GM23248 (cell line): ENCODE measurements at regions not wholly inside any gene's neighbourhood (a gene's known extent, or its start where the extent isn't known, plus 50 kb on each side); places are given as distances from the start of the nearest gene placed in this dataset.

Experiments
- DNase-seq: peaks from one replicate; pipeline ENCODE4 v3.0.0-alpha.2; 2015
- H2AFZ ChIP-seq: fragments of 200-600 bp; sonication (generic); 2 replicates; pipeline ENCODE4 v1.6.1; 2016; ENCODE audit warnings: antibody characterized with exemption
- H3F3A ChIP-seq: fragments of 200-600 bp; sonication (generic); 2 replicates; pipeline ENCODE4 v1.6.1; 2016; ENCODE audit warnings: mild to moderate bottlenecking, antibody characterized with exemption, mixed run types; ENCODE audit not compliant: insufficient read depth
- H3K27ac ChIP-seq: fragments of 200-600 bp; sonication (generic); 2 replicates; pipeline ENCODE4 v1.5.1; 2016; ENCODE audit warnings: mild to moderate bottlenecking
- H3K27me3 ChIP-seq: fragments of 200-600 bp; sonication (generic); replicated peaks from 2 replicates; pipeline ENCODE4 v1.6.1; 2016; ENCODE audit warnings: mild to moderate bottlenecking; ENCODE audit not compliant: insufficient read depth
- H3K36me3 ChIP-seq: fragments of 200-600 bp; sonication (generic); 2 replicates; pipeline ENCODE4 v1.6.1; 2016; ENCODE audit warnings: low read depth, mild to moderate bottlenecking
- H3K4me1 ChIP-seq: fragments of 200-600 bp; sonication (generic); 2 replicates; pipeline ENCODE4 v1.6.1; 2016; ENCODE audit warnings: mild to moderate bottlenecking; ENCODE audit not compliant: insufficient read depth
- H3K4me2 ChIP-seq: fragments of 200-600 bp; sonication (generic); one replicate; pipeline ENCODE4 v1.6.1; 2016; ENCODE audit warnings: mild to moderate bottlenecking; ENCODE audit not compliant: unreplicated experiment
- H3K4me3 ChIP-seq: fragments of 200-600 bp; sonication (generic); 2 replicates; pipeline ENCODE4 v1.5.1; 2016; ENCODE audit warnings: mild to moderate bottlenecking
- H3K79me2 ChIP-seq: fragments of 200-600 bp; sonication (generic); 2 replicates; pipeline ENCODE4 v1.6.1; 2016; ENCODE audit warnings: mild to moderate bottlenecking; ENCODE audit not compliant: insufficient read depth
- H3K9ac ChIP-seq: fragments of 200-600 bp; sonication (generic); 2 replicates; pipeline ENCODE4 v1.6.1; 2016; ENCODE audit warnings: mild to moderate bottlenecking
- H3K9me2 ChIP-seq: fragments of 200-600 bp; sonication (generic); 2 replicates; pipeline ENCODE4 v1.6.1; 2016; ENCODE audit warnings: mixed run types, mild to moderate bottlenecking, moderate library complexity; ENCODE audit not compliant: insufficient read depth
- H3K9me3 ChIP-seq: fragments of 200-600 bp; sonication (generic); one replicate; pipeline ENCODE4 v1.6.1; 2017; ENCODE audit warnings: low read depth
- H4K20me1 ChIP-seq: fragments of 200-600 bp; sonication (generic); 2 replicates; pipeline ENCODE4 v1.6.0; 2016; ENCODE audit not compliant: insufficient read depth
- EZH2 ChIP-seq: fragments of 200-600 bp; sonication (generic); IDR thresholded peaks from 2 replicates; pipeline ENCODE4 v1.6.1; 2018; ENCODE audit warnings: antibody characterized with exemption, mild to moderate bottlenecking; ENCODE audit not compliant: insufficient read depth, poor library complexity, severe bottlenecking
- EZH2phosphoT487 ChIP-seq: fragments of 200-600 bp; sonication (generic); IDR thresholded peaks from 2 replicates; pipeline ENCODE4 v1.6.1; 2018; ENCODE audit warnings: antibody characterized with exemption, moderate library complexity, mild to moderate bottlenecking, low read depth; ENCODE audit not compliant: insufficient read depth
- WGBS, 2 experiments: methylation state at CpG; one replicate each; pipeline ENCODE4 v1.1.6; 2015 to 2017; ENCODE audit warnings: low lambda C conversion rate in 2 of 2, low coverage in 1 of 2; ENCODE audit errors: missing lambda C conversion rate in 2 of 2; 5-methylcytosine and 5-hydroxymethylcytosine counted together
- in situ Hi-C: fragments of 300-500 bp; cut with MboI; formaldehyde crosslinking; loops from 2 replicates; pipeline ENCODE4 v1.15.0; 2020

DNA sequence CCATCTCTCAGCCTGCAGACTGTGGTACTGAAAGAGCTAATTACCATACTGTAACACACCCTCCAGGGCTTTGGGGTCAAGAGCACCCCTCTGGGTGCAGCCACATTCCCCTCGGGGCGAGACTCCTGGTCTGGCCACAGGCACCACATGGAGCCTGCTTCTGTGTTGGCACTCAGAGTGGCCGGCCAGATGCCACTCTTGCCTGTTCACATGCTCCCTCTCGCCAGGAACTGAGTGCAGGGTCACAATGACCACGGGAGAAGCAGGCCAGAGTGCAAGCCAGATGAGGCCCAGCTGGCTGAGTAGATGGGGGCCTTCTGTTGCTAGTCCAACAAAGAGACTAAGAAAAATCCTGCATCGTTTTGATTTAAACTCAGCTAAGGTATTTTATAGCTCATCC lies 864.0 kb downstream of the KCNT2 start:
- peaks cover 12% of the 10 kb centered on the region for H3F3A ChIP-seq
- 61 to 72% methylated on average over 6 of the region's 6 CpGs for WGBS, 2 experiments

DNA sequence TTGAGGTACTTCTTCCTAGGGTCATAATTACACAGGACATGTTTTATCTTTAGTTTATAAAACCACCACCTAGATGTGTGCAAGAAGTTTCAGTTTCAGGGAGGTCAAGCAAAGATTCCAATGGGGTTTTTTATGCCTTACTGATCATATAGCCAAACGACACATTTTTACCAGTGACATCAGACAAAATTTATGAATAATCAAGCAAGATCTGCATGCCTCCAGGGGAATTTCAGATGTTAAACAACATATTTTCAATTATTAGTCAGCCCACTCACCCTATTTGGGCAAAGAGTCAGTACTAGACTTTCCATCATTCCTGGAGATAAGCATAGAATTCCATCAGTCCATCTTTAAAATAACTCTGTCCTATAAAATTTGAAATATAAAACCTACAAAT lies 867.4 kb downstream of the KCNT2 start:
- H3K9ac ChIP-seq = no peak overlapping the region
- TF ChIP-seq EZH2phosphoT487 (no peak), EZH2 (no peak)
- no peak overlapping the region for H3K4me3 ChIP-seq
- H3K36me3 ChIP-seq = no peaks in the 10 kb centered on the region
- 10 to 12% methylated on average over 1 of the region's 1 CpG for WGBS, 2 experiments
- peaks cover 32% of the 10 kb centered on the region for H3K4me1 ChIP-seq
- no peaks in the 10 kb centered on the region for H3K27me3 ChIP-seq
- DNase-seq = peak; percentile 52
- H3K4me2 ChIP-seq = peak overlapping the region; percentile 51
- no peaks in the 10 kb centered on the region for H3K79me2 ChIP-seq
- no peaks in the 10 kb centered on the region for H3K9me2 ChIP-seq
- no peaks in the 10 kb centered on the region for H3K9me3 ChIP-seq
- H4K20me1 ChIP-seq = no peaks in the 10 kb centered on the region
- in situ Hi-C loops = no loop called here
- peaks cover 15% of the 10 kb centered on the region for H3F3A ChIP-seq
- H2AFZ ChIP-seq = 0 out of 2 replicates have a peak overlapping the region, but pooled peaks have one; percentile 5
- no peak overlapping the region for H3K27ac ChIP-seq

More for the DNA sequence above, 864.0 kb downstream of the KCNT2 start:
- Histone ChIP-seq H3K9me3 (no peaks in the 10 kb centered on the region), H3K36me3 (no peaks in the 10 kb centered on the region), H3K27me3 (no peaks in the 10 kb centered on the region), H3K4me3 (no peak overlapping the region), H3K9ac (no peak overlapping the region), H3K27ac (no peak overlapping the region), H3K79me2 (no peaks in the 10 kb centered on the region), H2AFZ (no peak overlapping the region), H3K4me2 (no peak overlapping the region), H4K20me1 (no peaks in the 10 kb centered on the region), H3K9me2 (no peaks in the 10 kb centered on the region), H3K4me1 (peaks cover 24% of the 10 kb centered on the region)
- no peak for DNase-seq
- TF ChIP-seq EZH2phosphoT487 (no peak), EZH2 (no peak)
- in situ Hi-C loops = no loop called here

DNA sequence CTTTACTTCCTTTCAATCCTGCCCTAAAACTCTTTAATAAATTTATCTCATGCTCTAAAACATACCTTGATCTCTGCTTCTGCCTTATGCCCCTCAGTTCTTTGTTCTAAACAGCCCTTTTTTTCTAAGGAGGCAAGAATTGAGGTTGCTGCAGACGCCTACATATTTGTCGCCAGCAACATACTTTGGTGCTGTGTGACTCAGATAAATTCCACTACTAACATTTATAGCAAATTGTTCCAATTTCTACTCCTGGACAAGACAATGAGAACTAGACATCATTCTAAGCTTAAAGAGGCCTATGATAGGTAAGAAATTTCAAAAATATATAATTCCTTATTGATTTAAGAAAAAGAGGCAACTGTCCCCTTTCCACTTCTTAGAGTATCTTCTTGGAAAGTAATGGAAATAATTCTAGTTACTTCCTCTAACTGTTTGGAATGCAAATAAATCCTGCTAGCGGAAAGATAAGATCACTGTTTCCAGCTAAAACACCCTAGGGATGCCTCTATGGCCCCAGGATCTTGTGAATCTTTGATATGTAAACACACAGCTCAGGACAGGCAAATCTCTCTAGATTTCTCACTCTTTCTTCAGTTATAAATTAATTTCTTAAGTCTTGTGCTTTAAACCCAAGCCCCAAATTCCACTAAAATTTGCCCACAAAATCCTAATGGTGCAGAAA lies 869.1 kb downstream of the KCNT2 start:
- Histone ChIP-seq H4K20me1 (no peaks in the 10 kb centered on the region), H3K4me3 (no peak overlapping the region), H3K79me2 (no peaks in the 10 kb centered on the region), H3K9ac (no peak overlapping the region), H3K36me3 (no peaks in the 10 kb centered on the region), H3K9me3 (no peaks in the 10 kb centered on the region), H3K27me3 (no peaks in the 10 kb centered on the region), H3K9me2 (no peaks in the 10 kb centered on the region), H3K4me2 (peak overlapping the region; percentile 28), H3K4me1 (peaks cover 32% of the 10 kb centered on the region), H3F3A (peaks cover 15% of the 10 kb centered on the region), H2AFZ (0 out of 2 replicates have a peak overlapping the region, but pooled peaks have one; percentile 15), H3K27ac (peak overlapping the region; percentile 36; the same call in 1 of the 2 replicates)
- 38 to 40% methylated on average over 3 of the region's 3 CpGs for WGBS, 2 experiments
- in situ Hi-C loops = no loop called here
- no peak for TF ChIP-seq EZH2phosphoT487
- TF ChIP-seq EZH2 = no peak
- DNase-seq = peak; percentile 62

DNA sequence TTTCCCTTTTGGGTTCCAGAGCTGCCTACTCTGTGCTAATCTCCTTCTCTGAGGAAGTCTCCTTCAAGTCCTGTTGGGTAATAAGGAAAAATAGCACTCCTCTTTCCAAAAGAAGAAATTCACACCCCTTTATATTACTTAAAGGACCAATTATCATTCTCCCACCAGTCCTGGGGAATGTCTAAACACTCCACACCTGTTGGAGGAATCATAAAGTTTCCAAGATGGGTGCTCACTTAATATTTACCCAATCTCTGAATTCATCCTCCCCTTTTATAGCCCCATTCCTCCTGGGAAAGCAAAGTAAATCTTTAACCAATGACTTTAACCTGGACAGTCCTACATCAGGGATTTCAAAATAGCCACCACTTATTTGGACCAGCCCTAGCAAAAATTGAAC lies 873.1 kb downstream of the KCNT2 start:
- H3K9me2 ChIP-seq = no peaks in the 10 kb centered on the region
- no peak overlapping the region for H3K4me3 ChIP-seq
- H3F3A ChIP-seq = peaks cover 9% of the 10 kb centered on the region
- no peak overlapping the region for H3K9ac ChIP-seq
- no peaks in the 10 kb centered on the region for H3K9me3 ChIP-seq
- no peaks in the 10 kb centered on the region for H4K20me1 ChIP-seq
- no peak overlapping the region for H3K27ac ChIP-seq
- TF ChIP-seq EZH2phosphoT487 = no peak
- TF ChIP-seq EZH2 = no peak
- no peak overlapping the region for H3K4me2 ChIP-seq
- in situ Hi-C loops = no loop called here
- H3K36me3 ChIP-seq = no peaks in the 10 kb centered on the region
- DNase-seq = no peak
- H3K4me1 ChIP-seq = peaks cover 16% of the 10 kb centered on the region
- no peak overlapping the region for H2AFZ ChIP-seq
- no peaks in the 10 kb centered on the region for H3K27me3 ChIP-seq
- no peaks in the 10 kb centered on the region for H3K79me2 ChIP-seq
